GM20431 (cell line): ENCODE measurements at regions not wholly inside any gene's neighbourhood (a gene's known extent, or its start where the extent isn't known, plus 50 kb on each side); places are given as distances from the start of the nearest gene placed in this dataset.
"Not testable (repeated sequence)": the region's sequence is repeated elsewhere in the genome, so short reads cannot be mapped to it uniquely, and the experiment has no call there.

ENCODE experiments used
- in situ Hi-C: fragments of 300-500 bp; cut with MseI, MboI; formaldehyde crosslinking; loops from one replicate; pipeline ENCODE4 v1.15.0; 2020; ENCODE audit warnings: low sequenced_read_pairs; ENCODE audit not compliant: unreplicated experiment

DNA sequence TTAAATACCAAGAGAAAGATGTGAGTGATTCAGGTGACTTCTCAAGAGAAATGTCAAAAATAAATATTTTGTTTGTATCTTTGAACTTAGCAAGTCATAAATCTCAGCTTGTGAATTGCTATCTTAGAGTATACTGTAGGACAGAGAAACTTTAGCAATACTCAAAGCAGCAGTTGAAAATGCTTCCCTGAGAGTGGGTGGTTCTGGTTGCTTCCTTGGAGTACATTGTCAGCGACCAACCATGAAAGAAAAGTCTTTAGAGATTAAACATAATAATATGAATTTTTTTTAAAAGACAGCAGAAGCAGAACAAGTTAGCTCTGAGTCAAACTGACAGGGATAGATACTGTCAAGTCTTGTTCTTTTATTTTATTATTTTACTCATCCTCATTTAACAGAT lies 86.8 kb upstream of the OSBPL8 start:
- in situ Hi-C loops, result loop anchor here (25.0 kb wide), 1 partner anchor 141 kb away; no protein-coding TSS in a partner anchor

DNA sequence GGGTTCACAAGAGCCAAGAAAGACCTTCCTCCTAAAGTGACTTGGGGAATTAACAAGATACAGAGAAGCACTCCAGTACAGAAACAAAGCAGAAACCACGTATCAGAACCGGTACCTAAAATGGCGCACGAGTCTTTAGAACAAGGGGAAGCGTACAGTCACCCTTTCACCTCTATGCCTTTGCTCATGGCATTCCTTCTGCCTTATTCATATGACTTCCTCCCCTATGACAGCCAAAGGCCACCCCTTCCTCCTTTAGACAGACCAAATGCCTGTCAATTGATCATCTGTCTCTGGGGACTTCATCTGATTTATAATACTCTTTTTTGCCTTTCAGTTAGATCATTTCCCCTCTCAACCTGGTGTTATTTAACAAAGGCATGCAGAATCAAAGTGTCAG lies 89.5 kb upstream of the OSBPL8 start:
- in situ Hi-C loops, result loop anchor here (25.0 kb wide), 1 partner anchor 138 kb away; no protein-coding TSS in a partner anchor

DNA sequence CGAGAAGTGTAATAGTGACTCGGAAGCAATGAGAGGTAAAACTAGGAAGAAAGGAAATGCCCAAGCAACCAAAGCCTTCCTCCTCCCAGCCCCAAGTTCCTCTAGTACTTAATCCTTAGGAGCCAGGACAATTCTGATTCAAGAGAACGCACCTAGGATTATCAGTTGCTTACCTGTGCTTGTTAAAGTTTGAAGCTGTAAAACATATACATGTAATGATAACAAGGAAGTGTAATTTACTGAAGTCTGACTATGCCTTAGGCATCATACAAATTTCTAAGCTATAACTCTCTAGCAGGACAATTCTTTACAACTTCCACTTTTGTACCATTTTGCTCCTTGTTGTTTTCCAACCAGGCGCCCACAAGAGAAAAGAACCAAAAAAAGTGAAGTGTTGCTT lies 92.8 kb upstream of the OSBPL8 start:
- in situ Hi-C loops, result no loop called here

DNA sequence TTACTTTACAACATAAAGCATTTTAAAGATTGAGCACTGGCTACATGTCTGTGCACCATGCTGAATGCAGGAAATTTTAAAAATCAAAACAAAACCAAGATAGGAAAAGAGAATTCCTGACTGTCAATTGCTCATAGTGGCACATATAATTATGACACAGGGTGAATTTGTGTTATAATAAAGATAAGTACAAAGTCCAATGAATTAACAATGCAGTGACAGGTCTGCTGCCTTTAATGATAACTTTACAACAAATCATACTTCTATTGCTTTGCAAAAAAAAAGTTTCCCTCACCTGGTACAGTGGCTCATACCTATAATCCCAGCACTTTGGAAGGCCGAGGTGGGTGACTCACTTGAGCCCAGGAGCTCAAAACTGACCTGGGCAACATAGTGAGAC lies 93.8 kb upstream of the OSBPL8 start:
- in situ Hi-C loops, result no loop called here

DNA sequence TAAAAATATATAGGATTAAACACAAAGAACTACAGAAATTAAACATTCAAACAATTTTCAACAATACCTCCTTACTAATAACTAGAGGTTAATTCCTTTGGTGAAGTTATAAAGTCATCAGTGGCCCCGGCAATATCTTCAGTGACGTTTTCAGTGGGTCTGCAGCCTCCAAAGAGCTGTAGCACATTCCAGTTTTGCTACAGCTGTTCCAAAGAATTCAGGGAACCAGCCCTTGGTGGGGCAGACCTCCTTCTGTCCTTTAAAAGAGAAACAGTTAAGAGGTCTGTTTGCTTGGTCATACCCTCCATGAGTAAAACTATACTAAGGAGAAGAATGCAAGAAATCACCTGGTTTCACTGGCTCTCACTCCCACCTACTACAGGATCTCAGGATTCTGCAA lies 99.2 kb upstream of the ZDHHC17 start:
- in situ Hi-C loops, result no loop called here

DNA sequence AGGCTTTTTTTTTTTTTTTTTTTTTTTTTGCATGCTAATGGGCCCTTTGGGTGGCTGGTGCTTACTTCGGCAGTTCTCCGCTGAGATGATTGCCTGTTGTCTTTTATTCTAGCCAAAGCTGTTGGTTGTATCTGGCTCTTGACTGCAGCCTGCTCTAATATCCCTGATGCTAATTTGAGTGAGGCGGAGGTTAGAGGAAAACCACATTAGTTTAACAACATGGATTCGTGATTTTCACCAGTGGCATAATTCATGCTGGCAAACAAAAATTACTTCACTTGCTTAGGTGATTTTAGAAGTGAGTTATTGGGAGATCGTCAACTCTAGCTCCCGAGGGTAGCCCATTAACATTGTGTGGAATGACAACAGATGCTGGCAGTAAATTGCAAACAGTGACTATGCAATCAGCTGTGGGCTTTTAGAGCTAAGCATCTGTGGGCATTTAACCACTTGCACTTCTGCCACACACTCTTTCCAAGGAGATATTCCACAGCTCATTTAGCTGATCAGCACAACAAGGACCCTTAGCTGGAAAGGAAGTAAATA lies 97.6 kb upstream of the ZDHHC17 start:
- in situ Hi-C loops, result no loop called here

DNA sequence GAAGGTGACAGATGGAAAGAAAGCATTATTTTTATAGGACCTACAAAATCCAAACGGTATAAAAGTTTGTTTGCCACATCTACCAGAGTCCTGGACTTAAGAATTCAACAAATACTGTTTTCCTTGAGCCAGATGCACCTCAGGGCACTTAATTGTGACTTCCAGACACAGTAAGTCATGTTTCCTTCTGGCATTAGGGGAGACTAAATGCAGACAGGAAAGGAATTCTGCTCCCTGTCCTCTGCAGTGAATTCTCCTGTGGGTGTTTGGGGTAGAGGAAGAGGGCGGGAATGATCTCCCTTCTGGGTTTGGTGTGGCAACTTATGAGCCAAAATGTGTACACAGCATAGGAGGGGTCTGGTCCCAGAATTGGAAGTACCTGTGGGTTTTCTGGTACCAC lies 93.9 kb upstream of the ZDHHC17 start:
- in situ Hi-C loops, result no loop called here

DNA sequence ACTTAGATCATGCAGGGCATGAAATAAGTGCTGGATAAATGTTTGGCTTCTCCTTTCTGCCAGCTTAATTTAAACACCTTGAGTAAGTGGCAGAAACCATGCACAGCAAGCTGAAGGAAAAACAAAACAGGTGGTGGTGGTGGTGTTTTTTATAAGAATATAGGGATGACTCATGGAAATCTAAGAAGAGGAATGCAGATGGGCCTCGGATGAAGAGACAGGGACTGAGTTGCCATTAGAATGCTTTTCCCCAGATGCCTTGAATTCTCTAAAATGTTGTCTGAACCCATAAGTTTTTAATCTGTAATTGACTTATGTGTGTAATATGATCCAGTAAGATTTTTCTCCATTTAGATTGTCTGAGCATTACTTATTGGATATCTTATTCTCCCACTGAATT lies 93.1 kb upstream of the ZDHHC17 start:
- in situ Hi-C loops, result no loop called here

DNA sequence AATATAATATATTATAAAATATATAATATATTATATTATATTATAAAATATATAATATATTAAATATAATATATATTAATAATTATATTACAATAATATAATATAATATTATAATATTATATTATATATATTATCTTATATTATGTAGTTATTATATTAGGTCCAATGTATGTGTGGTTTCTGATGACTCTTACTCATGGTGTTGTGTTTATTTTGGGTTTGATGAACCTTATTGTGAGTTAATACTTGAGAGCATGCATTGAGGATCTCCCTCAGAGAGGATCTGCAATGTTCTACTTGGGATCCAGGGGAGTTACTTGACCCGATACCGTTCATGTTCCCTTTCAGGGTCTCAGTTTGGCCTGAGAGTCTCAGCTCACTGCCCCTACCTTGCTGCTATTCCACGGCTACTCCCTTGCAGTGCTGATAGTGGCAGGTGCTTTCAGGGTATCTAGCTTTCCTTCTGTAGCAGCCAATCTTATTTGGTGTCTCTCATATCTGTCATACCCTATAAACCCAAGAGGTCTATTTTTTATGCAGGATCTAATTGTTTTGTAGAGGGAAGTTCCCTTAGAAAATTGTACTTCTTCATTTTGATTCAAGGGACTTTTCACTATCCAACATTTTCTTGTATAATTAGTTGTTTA lies 89.1 kb upstream of the ZDHHC17 start:
- in situ Hi-C loops, result no loop called here

DNA sequence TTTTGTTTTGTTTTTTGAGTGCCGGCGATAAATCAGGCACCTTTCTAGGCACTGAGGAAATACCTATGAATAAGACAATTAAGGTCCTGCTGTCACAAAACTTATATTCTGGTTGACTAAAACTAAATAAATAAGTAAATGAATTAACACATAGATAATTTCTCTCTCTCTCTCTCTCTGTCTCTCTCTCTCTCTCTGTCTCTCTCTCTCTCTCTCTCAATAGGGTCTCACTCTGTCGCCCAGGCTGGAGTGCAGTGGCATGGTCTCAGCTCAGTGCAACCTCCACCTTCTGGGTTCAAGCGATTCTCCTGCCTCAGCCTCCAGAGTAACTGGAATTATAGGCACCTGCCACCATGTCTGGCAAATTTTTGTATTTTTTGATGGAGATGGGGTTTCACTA lies 87.7 kb upstream of the ZDHHC17 start:
- in situ Hi-C loops, result not testable (repeated sequence)

DNA sequence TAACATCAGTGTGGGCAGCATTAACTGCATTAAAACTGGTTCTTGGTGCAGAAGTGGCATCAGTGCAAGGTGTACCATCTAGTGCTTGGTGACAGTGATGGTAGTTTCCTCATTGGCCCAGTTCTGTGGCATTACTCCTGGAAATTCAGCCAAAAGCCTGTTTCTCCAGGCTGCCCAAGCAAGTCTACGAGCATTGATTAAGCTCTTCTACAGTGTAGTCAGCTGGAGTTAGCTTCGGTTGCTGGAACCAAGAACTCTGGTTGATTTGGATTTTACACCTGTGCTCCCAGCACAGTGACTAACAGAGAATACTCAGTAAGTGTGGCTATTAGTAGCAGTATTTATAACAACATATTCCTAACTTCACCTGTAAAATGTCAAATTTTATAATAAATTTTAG lies 84.9 kb upstream of the ZDHHC17 start:
- in situ Hi-C loops, result no loop called here

DNA sequence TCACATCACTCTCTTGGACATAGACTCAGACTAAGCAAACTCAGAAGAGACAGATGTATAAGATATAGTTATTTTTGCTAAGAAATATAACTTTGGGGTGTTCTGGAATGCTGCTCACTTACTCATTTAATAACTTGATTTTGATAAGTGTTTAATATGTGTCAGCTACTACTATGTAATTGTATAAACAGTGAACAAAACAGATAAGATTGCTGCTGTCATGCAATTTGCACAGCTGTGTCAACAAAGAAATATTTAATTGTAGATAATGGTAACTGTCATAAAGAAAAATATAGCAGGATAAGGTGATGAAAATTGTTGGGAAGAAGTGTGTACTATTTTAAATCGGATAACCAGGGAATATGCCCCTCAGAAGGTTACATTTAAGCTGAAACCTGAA lies 84.1 kb upstream of the ZDHHC17 start:
- in situ Hi-C loops, result no loop called here

DNA sequence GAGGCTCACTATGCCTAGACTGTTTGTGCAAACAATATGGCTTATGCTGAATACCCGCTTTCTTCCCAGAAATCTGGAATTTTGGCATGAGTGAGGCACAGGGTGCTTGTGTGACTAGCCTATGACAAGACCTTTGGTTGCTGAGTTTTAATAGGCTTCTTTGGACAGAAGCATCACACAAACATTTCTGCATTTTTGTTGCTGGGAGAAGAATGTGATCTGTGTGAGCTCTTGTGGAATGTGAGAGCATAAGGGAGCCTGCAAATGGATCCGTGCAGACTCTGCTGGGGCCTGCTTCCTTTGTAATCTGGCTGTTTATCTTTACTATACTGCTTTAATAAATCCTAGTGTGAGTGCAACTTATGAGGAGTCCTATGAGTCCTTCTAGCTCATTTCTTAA lies 83.0 kb upstream of the ZDHHC17 start:
- in situ Hi-C loops, result no loop called here

DNA sequence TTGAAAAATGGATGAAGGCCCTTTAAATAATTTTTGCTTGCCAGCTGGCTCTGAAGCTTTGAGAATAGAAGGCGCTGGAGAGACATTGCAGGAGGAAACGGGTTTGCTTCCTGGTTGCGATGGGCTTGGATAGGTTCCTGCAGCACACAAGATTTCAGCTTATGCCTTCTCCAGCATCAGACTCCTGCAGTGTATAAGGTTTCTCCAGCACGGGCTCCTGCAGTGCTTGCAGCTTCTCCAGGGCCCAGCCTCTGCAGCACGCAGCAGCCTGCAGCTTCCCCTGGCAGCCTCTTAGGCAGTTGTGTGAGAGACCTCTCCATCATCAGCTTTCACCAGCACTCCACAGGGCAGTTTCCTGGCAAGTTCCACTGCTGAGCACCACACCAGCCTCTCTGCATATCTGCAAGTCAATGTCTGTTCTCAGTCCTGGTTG lies 78.7 kb upstream of the ZDHHC17 start:
- in situ Hi-C loops, result no loop called here

DNA sequence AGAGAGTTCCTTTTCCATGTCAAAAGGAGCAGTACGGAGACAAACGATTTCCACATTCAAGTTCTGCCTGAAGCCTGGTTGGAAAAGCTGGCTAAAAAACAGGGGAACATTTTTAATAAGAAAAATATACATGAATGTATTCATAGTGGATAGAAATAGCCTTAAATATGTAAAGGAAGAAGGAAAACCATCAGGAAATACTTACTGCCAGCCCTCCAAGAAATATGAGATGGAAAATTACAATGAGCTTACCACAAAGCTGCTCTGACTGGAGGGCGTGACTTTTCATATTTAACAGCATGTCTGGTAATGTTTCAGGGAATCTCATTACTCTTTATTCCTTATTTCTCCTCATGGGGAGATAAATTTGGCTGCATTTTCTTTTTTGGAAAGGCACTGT lies 75.9 kb upstream of the ZDHHC17 start:
- in situ Hi-C loops, result no loop called here

DNA sequence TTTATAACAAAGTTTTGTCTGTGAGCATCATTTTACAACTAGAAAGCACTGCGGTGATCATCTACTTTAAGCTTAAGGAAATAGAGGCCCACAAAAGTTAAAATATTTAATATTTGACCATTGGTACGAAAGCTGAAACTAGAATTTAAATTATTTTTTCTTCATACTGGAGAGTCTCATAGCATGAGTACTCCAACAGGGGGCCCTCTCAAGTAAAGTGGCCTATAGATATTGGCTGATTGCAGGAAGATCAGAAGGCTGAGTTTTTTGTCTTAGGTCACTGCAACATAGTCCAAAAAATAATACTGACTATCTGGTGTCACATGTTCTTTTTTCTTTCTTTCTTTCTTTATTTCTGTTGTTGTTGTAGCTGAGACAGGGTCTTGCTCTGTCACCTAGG lies 75.3 kb upstream of the ZDHHC17 start:
- in situ Hi-C loops, result no loop called here

DNA sequence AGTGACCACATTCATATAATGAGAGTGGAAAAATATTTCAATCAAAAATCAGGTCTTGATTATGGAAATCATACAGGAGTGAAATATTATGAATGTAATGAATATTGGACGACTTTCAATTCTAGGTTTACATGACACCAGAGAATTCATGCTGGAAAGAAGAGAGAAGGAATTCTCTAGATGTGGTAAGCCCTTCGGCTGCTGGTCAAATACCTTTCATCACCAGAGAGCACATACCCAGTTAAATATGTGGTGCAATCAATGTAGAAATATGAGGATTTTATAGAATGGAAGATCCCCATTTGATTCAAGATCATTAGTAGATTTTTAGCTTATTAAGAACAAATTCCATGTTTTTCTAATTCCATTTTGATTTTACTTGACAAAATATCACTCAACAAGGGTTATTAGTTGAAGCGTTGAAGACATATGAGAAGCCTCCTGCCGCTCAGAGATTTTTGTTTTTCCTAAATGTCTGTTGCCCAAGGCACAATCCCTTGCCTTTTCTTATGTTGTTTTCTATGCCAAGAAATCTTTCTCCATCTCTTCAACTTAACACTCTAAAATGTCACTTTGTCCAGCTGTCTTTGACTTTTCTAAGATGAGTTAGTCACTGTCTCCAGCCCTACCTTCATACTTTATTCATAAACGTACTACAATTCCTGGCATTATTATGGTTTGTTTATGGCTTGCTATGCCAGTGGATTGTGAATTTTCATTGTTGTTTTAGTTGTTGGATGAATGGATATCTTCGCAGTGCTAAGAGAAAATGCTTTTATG lies 72.8 kb upstream of the ZDHHC17 start:
- in situ Hi-C loops, result no loop called here

DNA sequence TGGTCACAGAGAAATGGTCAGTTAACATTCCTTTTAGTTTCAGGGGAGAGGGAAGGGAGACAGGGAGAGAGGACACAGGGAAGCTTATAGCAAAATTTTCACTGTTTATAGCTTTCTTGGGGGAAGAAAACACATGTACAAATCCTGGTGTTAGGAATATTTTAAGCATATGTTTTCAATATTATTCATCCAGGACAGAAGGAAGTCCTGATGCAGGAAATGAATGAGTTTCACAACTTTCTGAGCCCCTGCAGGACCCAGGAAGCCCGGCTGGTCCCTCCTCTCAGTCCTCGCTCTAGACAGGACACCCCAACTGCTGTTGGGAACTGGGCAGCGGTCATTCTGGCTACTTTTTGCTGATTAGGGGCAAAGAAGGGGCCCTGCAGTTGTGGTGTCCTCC lies 71.1 kb upstream of the ZDHHC17 start:
- in situ Hi-C loops, result no loop called here

DNA sequence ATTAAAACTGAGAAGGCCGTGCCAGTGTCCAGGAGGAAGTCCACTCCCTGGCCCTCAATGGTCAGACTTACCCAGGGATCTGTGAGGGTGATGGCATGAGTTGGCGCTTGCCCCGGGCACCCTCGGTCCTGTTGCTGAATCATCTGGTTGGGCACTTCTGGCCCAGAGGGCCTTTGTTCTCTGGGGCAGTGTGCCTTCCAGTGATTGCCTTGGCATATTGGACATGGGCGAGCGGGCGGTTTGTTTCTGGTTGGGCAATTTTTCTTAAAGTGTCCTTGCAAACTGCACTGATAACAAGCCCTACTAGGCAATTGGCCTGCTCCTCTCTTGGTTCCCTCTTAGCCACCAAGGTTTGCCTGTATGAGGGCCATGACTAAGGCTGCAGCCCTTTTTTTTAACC lies 69.5 kb upstream of the ZDHHC17 start:
- in situ Hi-C loops, result no loop called here

DNA sequence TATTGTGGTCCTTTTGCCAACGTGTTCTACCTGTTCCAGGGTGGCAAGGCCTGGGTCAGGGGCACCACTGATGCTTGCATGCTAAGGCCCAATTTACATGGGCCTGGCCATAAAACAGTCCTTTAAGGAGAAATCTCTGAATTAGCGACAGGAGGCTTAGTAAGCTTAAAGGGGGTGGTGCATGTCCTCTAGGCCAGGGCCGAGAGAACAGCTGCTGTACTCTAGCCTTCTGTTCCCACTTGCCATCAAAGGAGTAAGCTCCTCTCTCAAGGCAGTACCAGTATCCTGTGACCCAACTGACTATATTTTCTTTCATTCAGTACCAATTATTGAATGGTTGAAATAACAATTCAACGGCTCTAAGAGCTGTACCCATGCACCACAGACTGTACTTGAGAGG lies 67.7 kb upstream of the ZDHHC17 start:
- in situ Hi-C loops, result no loop called here

DNA sequence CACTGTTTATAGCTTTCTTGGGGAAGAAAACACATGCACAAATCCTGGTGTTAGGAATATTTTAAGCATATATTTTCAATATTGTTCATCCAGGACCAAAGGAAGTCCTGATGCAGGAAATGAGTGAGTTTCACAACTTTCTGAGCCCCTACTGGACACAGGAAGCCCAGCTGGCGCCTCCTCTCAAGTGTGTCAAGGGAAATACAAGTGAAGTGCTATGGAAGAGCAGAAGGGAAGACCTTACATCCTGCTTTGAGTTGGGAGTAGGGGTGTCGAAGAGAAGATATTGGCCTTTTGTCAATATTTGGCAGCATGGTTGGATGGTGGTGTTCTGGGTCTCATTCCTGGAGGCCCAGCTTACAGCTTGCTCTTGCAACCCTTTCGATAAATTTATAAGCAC lies 66.1 kb upstream of the ZDHHC17 start:
- in situ Hi-C loops, result no loop called here

DNA sequence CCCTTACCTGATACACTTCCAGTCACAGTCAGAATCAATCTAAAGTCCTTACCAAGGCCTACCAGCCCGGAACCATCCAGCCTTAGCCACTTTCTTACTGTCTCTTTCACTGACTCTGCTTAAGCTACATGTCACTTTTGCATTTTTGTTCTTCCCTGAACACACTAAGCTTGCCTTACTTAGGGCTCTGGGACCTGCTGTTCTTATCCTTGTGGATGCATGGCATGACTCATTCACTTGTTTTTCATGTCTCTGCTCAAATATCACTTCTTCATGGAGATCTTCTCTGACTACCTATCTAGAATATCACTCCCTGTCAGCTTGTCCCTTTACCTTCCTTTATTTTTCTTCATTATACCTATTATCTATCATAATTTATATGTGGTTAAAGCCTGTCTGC lies 65.6 kb upstream of the ZDHHC17 start:
- in situ Hi-C loops, result no loop called here
